CD14-positive monocyte (primary cell): ENCODE measurements at regions not wholly inside any gene's neighbourhood (a gene's known extent, or its start where the extent isn't known, plus 50 kb on each side); places are given as distances from the start of the nearest gene placed in this dataset.

Source experiments
- DNase-seq, 3 donors: peaks; one replicate each; pipeline ENCODE4 v3.0.0-alpha.2; 2011 to 2022
- H2AFZ ChIP-seq: 2 replicates; pipeline ENCODE4 v1.6.0; 2012; ENCODE audit warnings: mild to moderate bottlenecking, low read depth, low read length, inconsistent platforms; ENCODE audit not compliant: insufficient read depth, poor library complexity, severe bottlenecking
- H3K27ac ChIP-seq, 2 donors: 1 replicate in 1 of 2; 2 replicates in 1 of 2; pipeline ENCODE4 v1.5.1; 2012 to 2013; ENCODE audit warnings: low read length in 2 of 2, control low read depth in 1 of 2, inconsistent platforms in 1 of 2, low read depth in 1 of 2, mild to moderate bottlenecking in 1 of 2
- H3K27me3 ChIP-seq, 2 donors: one replicate each; pipeline versions ENCODE4 v1.6.0 to v1.6.1; 2011 to 2013; ENCODE audit warnings: low read length in 2 of 2; ENCODE audit not compliant: control insufficient read depth in 2 of 2, insufficient read depth in 2 of 2
- H3K36me3 ChIP-seq, 2 donors: replicated peaks in 1 of 2; 1 replicate in 1 of 2; 2 replicates in 1 of 2; pipeline versions ENCODE4 v1.5.1 to v1.6.1; 2012 to 2013; ENCODE audit warnings: low read length in 2 of 2, control low read depth in 1 of 2, inconsistent platforms in 1 of 2, mild to moderate bottlenecking in 1 of 2; ENCODE audit not compliant: insufficient read depth in 2 of 2, control insufficient read depth in 1 of 2
- H3K4me1 ChIP-seq, 2 donors: 1 replicate in 1 of 2; 2 replicates in 1 of 2; pipeline versions ENCODE4 v1.5.1 to v1.6.1; 2012 to 2013; ENCODE audit warnings: low read length in 2 of 2, control low read depth in 1 of 2, inconsistent platforms in 1 of 2, mild to moderate bottlenecking in 1 of 2, moderate library complexity in 1 of 2; ENCODE audit not compliant: insufficient read depth in 2 of 2, control insufficient read depth in 1 of 2
- H3K4me2 ChIP-seq: replicated peaks from 2 replicates; pipeline ENCODE3; 2012; ENCODE audit warnings: low read length, moderate library complexity, mild to moderate bottlenecking; ENCODE audit not compliant: poor library complexity, severe bottlenecking; ENCODE audit errors: extremely low read depth
- H3K4me3 ChIP-seq, 3 experiments: fragments of 200-600 bp in 1 of 3; sonication (generic) in 1 of 3; replicated peaks in 1 of 3; 1 replicate in 2 of 3; 2 replicates in 1 of 3; pipeline ENCODE4 v1.5.1; 2011 to 2013; ENCODE audit warnings: low read length in 3 of 3, mild to moderate bottlenecking in 3 of 3, control low read depth in 2 of 3, low read depth in 2 of 3, inconsistent platforms in 1 of 3, moderate library complexity in 1 of 3
- H3K79me2 ChIP-seq: 2 replicates; pipeline ENCODE4 v1.6.0; 2012; ENCODE audit warnings: mild to moderate bottlenecking, control low read depth, inconsistent platforms, low read length, moderate library complexity; ENCODE audit not compliant: insufficient read depth
- H3K9ac ChIP-seq: 2 replicates; pipeline ENCODE4 v1.6.0; 2017; ENCODE audit warnings: low read length, mild to moderate bottlenecking; ENCODE audit not compliant: insufficient read depth, poor library complexity, severe bottlenecking
- H3K9me3 ChIP-seq, 2 donors: replicated peaks in 1 of 2; 1 replicate in 1 of 2; 2 replicates in 1 of 2; pipeline versions ENCODE4 v1.5.1 to v1.6.1; 2012 to 2013; ENCODE audit warnings: low read length in 2 of 2, control low read depth in 1 of 2; ENCODE audit not compliant: control insufficient read depth in 1 of 2, insufficient read depth in 1 of 2
- H4K20me1 ChIP-seq: 2 replicates; pipeline ENCODE4 v1.6.0; 2012; ENCODE audit warnings: mild to moderate bottlenecking, low read length, control low read depth, moderate library complexity; ENCODE audit not compliant: insufficient read depth
- H3K27ac Mint-ChIP-seq, 7 donors: one replicate each; pipeline ENCODE4 v1.8.0; 2020; ENCODE audit warnings: mild to moderate bottlenecking in 7 of 7, mixed read lengths in 7 of 7, moderate library complexity in 6 of 7, inconsistent platforms in 2 of 7
- H3K27me3 Mint-ChIP-seq, 3 donors: one replicate each; pipeline ENCODE4 v1.8.0; 2021 to 2022; ENCODE audit warnings: low read depth in 3 of 3, mild to moderate bottlenecking in 3 of 3, mixed read lengths in 3 of 3, moderate library complexity in 3 of 3, inconsistent platforms in 1 of 3
- H3K36me3 Mint-ChIP-seq, 2 donors: one replicate each; pipeline ENCODE4 v1.8.0; 2020; ENCODE audit warnings: mixed read lengths in 2 of 2, inconsistent platforms in 1 of 2, mild to moderate bottlenecking in 1 of 2
- H3K4me1 Mint-ChIP-seq: one replicate; pipeline ENCODE4 v1.8.0; 2020; ENCODE audit warnings: mild to moderate bottlenecking, mixed read lengths
- H3K4me3 Mint-ChIP-seq, 2 donors: one replicate each; pipeline ENCODE4 v1.8.0; 2020; ENCODE audit warnings: mild to moderate bottlenecking in 2 of 2, mixed read lengths in 2 of 2, moderate library complexity in 1 of 2
- H3K9me3 Mint-ChIP-seq, 7 donors: one replicate each; pipeline ENCODE4 v1.8.0; 2020 to 2022; ENCODE audit warnings: mixed read lengths in 7 of 7, mild to moderate bottlenecking in 6 of 7, moderate library complexity in 6 of 7, inconsistent platforms in 2 of 7
- CTCF ChIP-seq: fragments of 200-600 bp; IDR thresholded peaks from one replicate; pipeline ENCODE4 v1.8.0; 2022; ENCODE audit warnings: antibody characterized with exemption, mild to moderate bottlenecking
- WGBS: methylation state at CpG from one replicate; pipeline ENCODE4 v1.1.5; 2013; ENCODE audit warnings: missing lambda C conversion rate; ENCODE audit not compliant: insufficient coverage; 5-methylcytosine and 5-hydroxymethylcytosine counted together
- intact Hi-C, 2 donors: fragments of 100-400 bp; cut with micrococcal nuclease; formaldehyde crosslinking; loops; one replicate each; pipeline versions ENCODE4 v1.15.0 to v1.15.1; 2023

GRCh38 chrX:10741003-10741402 lies 120.6 kb upstream of the MID1 start:
- no peak for DNase-seq
- Histone ChIP-seq H2AFZ (no peak overlapping the region), H3K4me2 (no peak overlapping the region), H3K79me2 (no peaks in the 10 kb centered on the region), H3K4me1 (no peaks in the 10 kb centered on the region), H3K27me3 (no peaks in the 10 kb centered on the region), H3K27ac (no peak overlapping the region), H3K36me3 (no peaks in the 10 kb centered on the region), H3K9ac (no peak overlapping the region), H3K9me3 (no peaks in the 10 kb centered on the region), H3K4me3 (no peak overlapping the region), H4K20me1 (no peaks in the 10 kb centered on the region)
- peaks cover 0 to 4% (median 0%) of the 10 kb centered on the region in 7 donors for H3K9me3 Mint-ChIP-seq
- H3K27ac Mint-ChIP-seq = no peak overlapping the region
- no peaks in the 10 kb centered on the region for H3K36me3 Mint-ChIP-seq
- no peak overlapping the region for H3K4me3 Mint-ChIP-seq
- TF ChIP-seq CTCF = no peak
- peaks cover 2 to 5% (median 2%) of the 10 kb centered on the region in 3 donors for H3K27me3 Mint-ChIP-seq
- H3K4me1 Mint-ChIP-seq = no peaks in the 10 kb centered on the region
- WGBS = 50% methylated on average over 1 of the region's 3 CpGs
- intact Hi-C loops = no loop called here

- no peak overlapping the region for H3K27ac Mint-ChIP-seq
- TF ChIP-seq CTCF = no peak
- no peak overlapping the region for H3K4me3 ChIP-seq
- no peaks in the 10 kb centered on the region for H4K20me1 ChIP-seq
- H3K4me1 Mint-ChIP-seq = no peaks in the 10 kb centered on the region
- H3K9ac ChIP-seq = no peak overlapping the region
- H3K4me1 ChIP-seq = no peaks in the 10 kb centered on the region
- no peak overlapping the region for H3K4me3 Mint-ChIP-seq
- no peak overlapping the region for H3K27ac ChIP-seq
- no peak overlapping the region for H2AFZ ChIP-seq
- intact Hi-C loops = no loop called here
- no peaks in the 10 kb centered on the region for H3K79me2 ChIP-seq
- no CpG with 5 or more reads among the region's 2 CpGs for WGBS
- DNase-seq = no peak
- H3K4me2 ChIP-seq = no peak overlapping the region
- peaks cover 0 to 4% (median 0%) of the 10 kb centered on the region in 7 donors for H3K9me3 Mint-ChIP-seq
- no peaks in the 10 kb centered on the region for H3K36me3 Mint-ChIP-seq
- H3K36me3 ChIP-seq = no peaks in the 10 kb centered on the region
- peaks cover 2 to 5% (median 2%) of the 10 kb centered on the region in 3 donors for H3K27me3 Mint-ChIP-seq
- H3K9me3 ChIP-seq = no peaks in the 10 kb centered on the region
- H3K27me3 ChIP-seq = no peaks in the 10 kb centered on the region
These were observed 121.2 kb upstream of the MID1 start for GRCh38 chrX:10741550-10741949.
